Tibial nerve (tissue), 4 donors: ENCODE measurements at regions not wholly inside any gene's neighbourhood (a gene's known extent, or its start where the extent isn't known, plus 50 kb on each side); places are given as distances from the start of the nearest gene placed in this dataset.

ENCODE experiments used
- DNase-seq, 2 donors: peaks; one replicate each; pipeline ENCODE4 v3.0.0-alpha.2; 2019; ENCODE audit warnings: low spot score in 2 of 2
- H3K27ac ChIP-seq, 4 donors: fragments of 200-600 bp; sonication (generic) in 3 of 4; one replicate each; pipeline ENCODE4 v1.5.1; 2017 to 2019; ENCODE audit warnings: mild to moderate bottlenecking in 1 of 4
- H3K27me3 ChIP-seq, 2 donors: fragments of 200-600 bp; sonication (generic) in 1 of 2; one replicate each; pipeline versions ENCODE4 v1.5.1 to v1.6.0; 2017 to 2019
- H3K36me3 ChIP-seq, 3 donors: fragments of 200-600 bp; sonication (generic); one replicate each; pipeline ENCODE4 v1.5.1; 2018 to 2019
- H3K4me1 ChIP-seq, 4 donors: fragments of 200-600 bp; sonication (generic) in 3 of 4; one replicate each; pipeline ENCODE4 v1.5.1; 2017 to 2019
- H3K4me3 ChIP-seq, 4 donors: fragments of 200-600 bp; sonication (generic) in 3 of 4; one replicate each; pipeline ENCODE4 v1.5.1; 2017 to 2019; ENCODE audit warnings: mild to moderate bottlenecking in 1 of 4, moderate library complexity in 1 of 4
- H3K9me3 ChIP-seq, 4 donors: fragments of 200-600 bp; sonication (generic) in 3 of 4; one replicate each; pipeline ENCODE4 v1.5.1; 2017 to 2019
- EP300 ChIP-seq, 2 donors: sonication (generic); formaldehyde crosslinking; IDR thresholded peaks; one replicate each; pipeline ENCODE4 v1.6.1; 2017; ENCODE audit warnings: antibody characterized with exemption in 2 of 2, mild to moderate bottlenecking in 1 of 2
- POLR2A ChIP-seq, 2 donors: fragments of 450-650 bp; IDR thresholded peaks; one replicate each; pipeline ENCODE4 v1.6.1; 2017; ENCODE audit warnings: antibody characterized with exemption in 2 of 2, mild to moderate bottlenecking in 2 of 2, moderate library complexity in 2 of 2
- WGBS, 2 donors: methylation state at CpG; one replicate each; pipeline ENCODE4 v1.1.5; 2018; 5-methylcytosine and 5-hydroxymethylcytosine counted together
- TF ChIP-seq, protein P1 (sequence below), 5 experiments: fragments of 200-600 bp in 3 of 5; fragments of 450-650 bp in 2 of 5; sonication (generic) in 3 of 5; IDR thresholded peaks; one replicate each; pipeline ENCODE4 v1.5.1; 2016 to 2019; ENCODE audit warnings: antibody characterized with exemption in 5 of 5, mild to moderate bottlenecking in 3 of 5, moderate library complexity in 2 of 5

DNA sequence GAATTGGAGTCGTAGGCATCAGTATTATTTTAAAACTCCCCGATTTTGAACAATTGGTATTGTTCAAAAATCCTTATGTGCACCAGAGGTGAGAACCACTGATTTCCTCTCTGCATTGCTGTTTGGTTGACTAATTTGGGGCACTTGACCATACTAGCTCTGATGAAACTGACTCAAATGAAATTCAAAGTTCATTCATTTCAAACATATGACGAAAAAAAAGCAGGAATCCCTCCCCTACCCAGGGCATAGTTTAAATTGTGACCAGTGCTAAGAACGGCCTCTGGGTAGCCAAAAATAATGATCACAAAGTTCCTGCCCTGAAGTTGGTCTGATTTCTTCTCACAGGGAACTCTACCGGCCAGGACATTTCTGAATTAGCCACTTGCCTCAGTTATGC lies 75.7 kb upstream of the EGFL6 start:
- TF ChIP-seq, protein P1, sequence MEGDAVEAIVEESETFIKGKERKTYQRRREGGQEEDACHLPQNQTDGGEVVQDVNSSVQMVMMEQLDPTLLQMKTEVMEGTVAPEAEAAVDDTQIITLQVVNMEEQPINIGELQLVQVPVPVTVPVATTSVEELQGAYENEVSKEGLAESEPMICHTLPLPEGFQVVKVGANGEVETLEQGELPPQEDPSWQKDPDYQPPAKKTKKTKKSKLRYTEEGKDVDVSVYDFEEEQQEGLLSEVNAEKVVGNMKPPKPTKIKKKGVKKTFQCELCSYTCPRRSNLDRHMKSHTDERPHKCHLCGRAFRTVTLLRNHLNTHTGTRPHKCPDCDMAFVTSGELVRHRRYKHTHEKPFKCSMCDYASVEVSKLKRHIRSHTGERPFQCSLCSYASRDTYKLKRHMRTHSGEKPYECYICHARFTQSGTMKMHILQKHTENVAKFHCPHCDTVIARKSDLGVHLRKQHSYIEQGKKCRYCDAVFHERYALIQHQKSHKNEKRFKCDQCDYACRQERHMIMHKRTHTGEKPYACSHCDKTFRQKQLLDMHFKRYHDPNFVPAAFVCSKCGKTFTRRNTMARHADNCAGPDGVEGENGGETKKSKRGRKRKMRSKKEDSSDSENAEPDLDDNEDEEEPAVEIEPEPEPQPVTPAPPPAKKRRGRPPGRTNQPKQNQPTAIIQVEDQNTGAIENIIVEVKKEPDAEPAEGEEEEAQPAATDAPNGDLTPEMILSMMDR (IDR thresholded peaks at IDR 0.05): no peak
- no peak for TF ChIP-seq EP300 (IDR thresholded peaks at IDR 0.05)
- no peak for TF ChIP-seq POLR2A (IDR thresholded peaks at IDR 0.05)
- Histone ChIP-seq H3K36me3 (no peaks in the 10 kb centered on the region), H3K27ac (no peak overlapping the region), H3K9me3 (no peaks in the 10 kb centered on the region), H3K4me3 (no peak overlapping the region), H3K4me1 (peaks cover 0 to 5% (median 0%) of the 10 kb centered on the region in 4 donors), H3K27me3 (peaks cover 0 to 15% of the 10 kb centered on the region in 2 donors)
- no peak for DNase-seq
- 70 to 82% methylated on average over 5 of the region's 5 CpGs for WGBS, 2 donors

DNA sequence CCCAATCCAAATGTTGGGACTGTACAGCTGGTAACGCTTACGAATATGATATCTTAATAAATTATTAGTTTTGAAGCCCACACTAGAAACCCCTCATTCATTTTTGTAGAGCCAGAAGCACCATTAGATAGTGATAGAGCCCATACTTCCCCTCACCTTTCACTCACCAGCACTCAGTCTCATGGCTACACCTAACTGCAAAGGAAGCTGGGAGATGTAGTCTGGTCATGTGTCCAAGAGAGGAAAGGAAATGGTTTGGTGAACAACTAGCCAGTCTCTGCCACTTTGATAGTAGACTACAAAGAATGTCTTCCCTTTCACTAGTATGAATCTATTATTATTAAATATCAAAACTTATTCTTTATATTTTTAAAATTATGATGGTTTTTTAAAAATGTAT lies 77.1 kb upstream of the EGFL6 start:
- no peaks in the 10 kb centered on the region for H3K36me3 ChIP-seq
- H3K4me1 ChIP-seq: peaks cover 0 to 14% (median 4%) of the 10 kb centered on the region in 4 donors
- H3K9me3 ChIP-seq: no peaks in the 10 kb centered on the region
- DNase-seq: no peak
- no peak overlapping the region for H3K4me3 ChIP-seq
- WGBS, 2 donors: 92 to 100% methylated on average over 2 of the region's 2 CpGs
- peaks cover 0 to 15% of the 10 kb centered on the region in 2 donors for H3K27me3 ChIP-seq
- H3K27ac ChIP-seq: no peak overlapping the region
- TF ChIP-seq EP300 (IDR thresholded peaks at IDR 0.05) (no peak), POLR2A (IDR thresholded peaks at IDR 0.05) (no peak)
- TF ChIP-seq, protein P1 (IDR thresholded peaks at IDR 0.05): no peak

DNA sequence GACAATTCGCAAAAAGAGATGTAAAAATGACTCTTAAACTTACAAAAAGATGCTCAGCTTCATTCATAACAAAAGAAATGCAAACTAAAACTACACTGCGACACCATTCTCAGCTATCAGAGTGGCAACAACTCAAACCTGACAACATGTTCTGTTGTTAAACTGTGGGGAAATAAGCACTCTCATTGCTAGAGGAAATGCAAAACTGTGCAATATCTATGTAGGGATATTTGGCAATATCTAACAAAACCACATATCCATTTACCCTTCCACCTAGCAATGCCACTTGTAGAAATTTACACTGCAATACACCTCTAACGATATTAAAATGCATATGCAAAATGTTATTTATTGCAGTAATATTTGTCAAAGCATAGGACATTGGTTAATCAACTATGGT lies 78.3 kb upstream of the EGFL6 start:
- Histone ChIP-seq H3K4me3 (no peak overlapping the region), H3K27me3 (peaks cover 0 to 12% of the 10 kb centered on the region in 2 donors), H3K36me3 (no peaks in the 10 kb centered on the region), H3K9me3 (no peaks in the 10 kb centered on the region), H3K27ac (no peak overlapping the region), H3K4me1 (peaks cover 0 to 20% (median 7%) of the 10 kb centered on the region in 4 donors)
- 82 to 91% methylated on average over 3 of the region's 3 CpGs for whole genome bisulfite sequencing, 2 donors
- no peak for DNase-seq
- no peak for TF ChIP-seq POLR2A (IDR thresholded peaks at IDR 0.05)
- TF ChIP-seq EP300 (IDR thresholded peaks at IDR 0.05): no peak

DNA sequence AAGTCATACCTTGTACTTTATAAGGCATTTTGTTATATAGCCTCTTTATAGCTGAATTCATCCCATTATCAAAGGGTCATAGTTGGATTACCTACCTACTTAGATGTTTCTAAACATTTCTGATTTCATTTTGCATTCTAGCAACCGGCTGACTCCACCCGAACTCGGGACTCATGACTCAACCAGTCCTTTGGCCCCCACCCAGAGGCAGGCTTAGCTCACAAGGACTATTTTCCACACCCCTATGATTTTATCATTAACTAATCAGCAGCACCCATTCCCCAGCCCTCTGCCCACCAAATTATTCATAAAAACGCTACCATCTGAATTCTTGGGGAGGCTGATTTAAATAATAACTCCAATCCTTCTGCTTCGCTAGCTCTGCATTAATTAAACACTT lies 79.9 kb upstream of the EGFL6 start:
- H3K9me3 ChIP-seq: no peaks in the 10 kb centered on the region
- no peak overlapping the region for H3K4me3 ChIP-seq
- TF ChIP-seq POLR2A (IDR thresholded peaks at IDR 0.05) (no peak), EP300 (IDR thresholded peaks at IDR 0.05) (peak in 1 of 2 donors; percentile 42)
- TF ChIP-seq, protein P1 (IDR thresholded peaks at IDR 0.05): no peak
- peaks cover 0 to 20% (median 7%) of the 10 kb centered on the region in 4 donors for H3K4me1 ChIP-seq
- 56 to 57% methylated on average over 5 of the region's 5 CpGs for WGBS, 2 donors
- no peaks in the 10 kb centered on the region for H3K36me3 ChIP-seq
- peak; percentile 47 to 71 for DNase-seq
- H3K27ac ChIP-seq: peak overlapping the region in 2 of 4 donors; percentile 85 to 90
- peaks cover 0 to 13% of the 10 kb centered on the region in 2 donors for H3K27me3 ChIP-seq

DNA sequence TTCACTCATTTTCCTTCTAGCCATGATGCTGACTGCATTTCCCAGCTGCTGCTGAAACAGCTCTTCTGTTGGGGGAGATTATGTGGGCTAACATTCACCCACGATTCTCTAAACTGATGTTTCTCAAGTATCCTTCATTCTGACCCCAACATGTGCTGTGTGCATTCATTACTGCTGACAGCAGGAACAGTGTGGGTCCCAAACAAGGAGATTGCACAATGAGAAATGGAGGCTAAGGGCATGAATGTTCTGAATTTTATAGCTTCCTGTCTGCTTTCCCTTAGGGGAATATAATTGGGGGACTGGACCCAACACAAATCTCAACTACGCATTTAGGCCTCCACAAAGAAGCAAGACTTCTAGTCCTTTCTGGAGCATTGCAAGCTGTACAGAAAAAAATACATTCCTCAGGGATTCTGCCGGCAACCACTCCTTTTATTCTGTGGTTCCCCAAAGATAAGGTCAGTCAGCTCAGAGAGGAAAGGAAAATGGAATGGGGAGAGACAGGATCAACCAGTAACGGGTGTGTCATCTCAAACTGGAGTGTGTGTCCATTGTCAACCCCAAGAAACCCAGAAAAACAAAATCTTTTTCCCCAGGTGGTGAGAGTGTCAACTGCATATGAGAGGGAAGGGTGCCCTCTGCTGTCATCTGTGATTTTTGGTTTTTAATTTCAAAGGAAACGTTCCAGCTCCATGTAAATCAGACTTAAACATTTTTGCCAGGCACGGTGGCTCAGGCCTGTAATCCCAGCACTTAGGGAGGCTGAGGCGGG lies 81.5 kb upstream of the EGFL6 start:
- no peak overlapping the region for H3K4me3 ChIP-seq
- no peaks in the 10 kb centered on the region for H3K36me3 ChIP-seq
- H3K4me1 ChIP-seq: peaks cover 0 to 20% (median 7%) of the 10 kb centered on the region in 4 donors
- H3K27me3 ChIP-seq: peaks cover 0 to 10% of the 10 kb centered on the region in 2 donors
- no peaks in the 10 kb centered on the region for H3K9me3 ChIP-seq
- peak overlapping the region; percentile 23 to 90 (median 80) for H3K27ac ChIP-seq
- TF ChIP-seq, protein P1 (IDR thresholded peaks at IDR 0.05): peak; percentile 44 to 90 (median 49)
- TF ChIP-seq POLR2A (IDR thresholded peaks at IDR 0.05) (no peak), EP300 (IDR thresholded peaks at IDR 0.05) (peak in 1 of 2 donors; percentile 75)
- WGBS, 2 donors: 3 to 15% methylated on average over 7 of the region's 7 CpGs
- DNase-seq: peak in 1 of 2 donors; percentile 69
